Natural killer cell treated with Interleukin-12 subunit alpha and Interleukin-12 subunit beta and Interleukin-15 and Interleukin-18, amount 100 ng/mL, for 72 hours (primary cell): ENCODE measurements at regions not wholly inside any gene's neighbourhood (a gene's known extent, or its start where the extent isn't known, plus 50 kb on each side); places are given as distances from the start of the nearest gene placed in this dataset.

Experiments used
- ATAC-seq, 2 donors: fragments of 150-1000 bp; cut with Tn5 transposase in 1 of 2; sonication (Bioruptor Pico), chemical (Tn5 transposase) in 1 of 2; 2 replicates each; pipeline ENCODE4 v1.10.0; 2021
- DNase-seq: peaks from one replicate; pipeline ENCODE4 v3.0.0; 2022; ENCODE audit warnings: low spot score
- H3K27ac Mint-ChIP-seq, 2 donors: 1 replicate in 1 of 2; 2 replicates in 1 of 2; pipeline ENCODE4 v1.8.0; 2022; ENCODE audit warnings: mixed read lengths in 2 of 2, mild to moderate bottlenecking in 1 of 2, moderate library complexity in 1 of 2
- H3K27me3 Mint-ChIP-seq, 2 donors: 1 replicate in 1 of 2; 2 replicates in 1 of 2; pipeline ENCODE4 v1.8.0; 2022; ENCODE audit warnings: mixed read lengths in 2 of 2
- H3K36me3 Mint-ChIP-seq: one replicate; pipeline ENCODE4 v1.8.0; 2022; ENCODE audit warnings: mixed read lengths
- H3K4me1 Mint-ChIP-seq, 2 donors: 1 replicate in 1 of 2; 2 replicates in 1 of 2; pipeline ENCODE4 v1.8.0; 2022; ENCODE audit warnings: low read depth in 2 of 2, mixed read lengths in 2 of 2, mild to moderate bottlenecking in 1 of 2
- H3K4me3 Mint-ChIP-seq: one replicate; pipeline ENCODE4 v1.8.0; 2022; ENCODE audit warnings: mixed read lengths
- H3K9me3 Mint-ChIP-seq: 2 replicates; pipeline ENCODE4 v1.8.0; 2022; ENCODE audit warnings: mixed read lengths

DNA sequence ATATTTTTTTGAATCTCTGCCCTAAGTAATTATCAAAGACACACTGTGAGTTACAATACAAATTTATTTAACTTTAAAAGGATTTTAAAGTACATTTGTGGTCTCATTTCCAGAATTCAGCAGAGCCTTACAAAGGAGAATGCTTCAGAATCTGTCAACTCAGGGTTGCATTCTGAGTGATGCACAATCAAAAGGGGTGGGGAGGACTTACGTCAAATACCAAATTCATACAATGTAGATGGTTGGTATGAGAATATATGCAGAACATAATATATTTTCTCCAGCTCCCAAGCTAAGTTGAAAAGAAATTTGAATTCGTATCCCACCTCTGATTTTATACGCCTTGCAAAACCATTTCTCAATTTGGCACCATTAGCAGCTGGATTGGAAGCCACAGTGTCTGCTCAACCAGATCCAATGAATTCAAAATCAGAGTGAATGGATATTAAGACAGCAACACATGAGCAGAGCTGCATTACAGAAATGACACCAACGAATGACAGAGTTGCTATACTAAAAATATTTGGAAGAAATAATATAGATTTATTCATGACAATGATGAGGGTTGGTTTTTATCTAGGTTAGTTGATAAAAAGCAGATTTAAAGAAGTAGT lies 110.4 kb upstream of the CFAP20DC start:
- DNase-seq = no peak
- no peak overlapping the region for H3K4me3 Mint-ChIP-seq
- no peak for ATAC-seq
- H3K4me1 Mint-ChIP-seq = no peaks in the 10 kb centered on the region
- peaks cover 4 to 7% of the 10 kb centered on the region in 2 donors for H3K27me3 Mint-ChIP-seq
- no peaks in the 10 kb centered on the region for H3K9me3 Mint-ChIP-seq
- H3K36me3 Mint-ChIP-seq = no peaks in the 10 kb centered on the region
- H3K27ac Mint-ChIP-seq = no peak overlapping the region

DNA sequence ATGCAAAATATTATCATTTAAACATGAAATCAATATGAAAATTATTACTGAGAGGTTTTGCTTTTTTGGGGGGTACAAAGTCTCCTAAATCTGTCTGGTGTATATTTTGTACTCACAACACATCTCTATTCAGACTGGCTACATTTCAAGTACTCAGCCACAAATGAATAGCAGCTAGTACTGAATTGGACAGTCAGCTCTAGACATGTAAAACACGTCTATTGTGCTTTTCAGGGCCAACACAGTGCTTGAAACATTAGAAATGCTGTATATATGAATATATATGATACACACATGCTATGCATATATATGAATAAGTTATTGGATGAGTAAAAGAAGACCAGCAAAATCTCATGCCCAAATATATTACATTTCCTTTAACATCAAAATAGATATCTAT lies 103.8 kb upstream of the CFAP20DC start:
- Mint-ChIP-seq H3K27ac (no peak overlapping the region), H3K4me1 (no peaks in the 10 kb centered on the region), H3K4me3 (no peak overlapping the region), H3K27me3 (peaks cover 10 to 19% of the 10 kb centered on the region in 2 donors), H3K36me3 (no peaks in the 10 kb centered on the region), H3K9me3 (peaks cover 16% of the 10 kb centered on the region)
- DNase-seq (no peak), ATAC-seq (no peak)

DNA sequence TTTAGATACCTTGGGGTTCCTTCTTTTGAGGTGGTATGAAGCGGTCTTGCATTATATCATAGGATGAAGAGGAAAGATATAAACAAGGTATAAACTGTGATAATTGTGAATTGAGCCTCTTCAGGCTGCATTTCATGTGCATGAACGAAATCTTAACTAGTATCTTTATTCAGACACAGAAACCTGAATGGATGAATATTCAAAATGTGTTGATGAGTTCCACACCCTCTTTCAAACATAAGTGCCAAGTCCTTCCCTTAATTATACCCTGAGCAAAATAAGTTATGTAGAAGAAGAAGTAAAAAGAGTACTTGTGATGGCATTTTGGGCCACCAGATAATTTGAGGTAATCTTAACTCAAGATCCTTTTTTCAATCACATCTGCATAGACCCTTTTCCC lies 103.1 kb upstream of the CFAP20DC start:
- no peak for DNase-seq
- no peak for ATAC-seq
- Mint-ChIP-seq H3K36me3 (no peaks in the 10 kb centered on the region), H3K27me3 (peaks cover 10 to 19% of the 10 kb centered on the region in 2 donors), H3K4me1 (no peaks in the 10 kb centered on the region), H3K4me3 (no peak overlapping the region), H3K27ac (no peak overlapping the region), H3K9me3 (peaks cover 16% of the 10 kb centered on the region)

DNA sequence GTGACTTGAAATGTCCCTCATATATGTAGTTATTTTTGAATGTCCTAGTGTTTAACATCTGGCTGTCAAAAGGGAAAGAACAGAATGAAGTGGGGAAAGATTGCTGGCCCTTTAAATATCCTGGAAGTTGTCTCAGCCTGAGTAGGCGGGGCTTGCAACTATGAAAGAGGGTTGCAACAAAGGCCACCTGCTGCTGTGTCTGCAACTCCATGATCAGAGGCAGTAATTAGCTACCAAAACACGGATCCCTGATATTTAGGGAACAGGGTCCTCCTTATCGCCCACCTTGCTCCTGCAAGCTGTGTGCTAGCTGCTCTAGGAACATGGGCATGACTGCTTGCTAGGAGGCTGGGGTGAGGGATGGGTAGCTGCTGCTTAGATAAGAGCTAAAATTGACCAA lies 100.2 kb upstream of the CFAP20DC start:
- no peak for DNase-seq
- no peaks in the 10 kb centered on the region for H3K4me1 Mint-ChIP-seq
- peaks cover 16% of the 10 kb centered on the region for H3K9me3 Mint-ChIP-seq
- no peaks in the 10 kb centered on the region for H3K36me3 Mint-ChIP-seq
- H3K27ac Mint-ChIP-seq = no peak overlapping the region
- peaks cover 6 to 29% of the 10 kb centered on the region in 2 donors for H3K27me3 Mint-ChIP-seq
- no peak overlapping the region for H3K4me3 Mint-ChIP-seq
- ATAC-seq = no peak

DNA sequence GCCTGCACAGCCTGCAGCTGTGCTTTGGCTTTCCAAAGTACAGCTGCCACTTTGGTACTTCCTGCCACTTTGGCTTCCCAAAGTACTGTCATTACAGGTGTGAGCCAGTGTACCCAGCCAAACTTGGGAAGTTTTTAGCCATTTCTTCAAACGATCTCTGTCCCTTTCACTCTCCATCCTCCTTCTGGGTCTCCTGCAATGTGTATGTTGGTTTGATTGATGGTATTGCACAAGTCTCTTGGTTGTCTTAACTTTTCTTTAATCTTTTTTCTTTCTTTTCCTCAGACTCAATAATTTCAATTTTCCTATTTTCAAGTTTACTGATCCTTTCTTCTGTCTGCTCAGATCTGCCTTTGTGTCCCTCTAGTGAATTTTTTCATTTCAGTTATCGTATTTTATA lies 99.3 kb upstream of the CFAP20DC start:
- DNase-seq = no peak
- peaks cover 6 to 29% of the 10 kb centered on the region in 2 donors for H3K27me3 Mint-ChIP-seq
- no peak overlapping the region for H3K4me3 Mint-ChIP-seq
- no peak overlapping the region for H3K27ac Mint-ChIP-seq
- peaks cover 16% of the 10 kb centered on the region for H3K9me3 Mint-ChIP-seq
- no peaks in the 10 kb centered on the region for H3K4me1 Mint-ChIP-seq
- H3K36me3 Mint-ChIP-seq = no peaks in the 10 kb centered on the region
- no peak for ATAC-seq

DNA sequence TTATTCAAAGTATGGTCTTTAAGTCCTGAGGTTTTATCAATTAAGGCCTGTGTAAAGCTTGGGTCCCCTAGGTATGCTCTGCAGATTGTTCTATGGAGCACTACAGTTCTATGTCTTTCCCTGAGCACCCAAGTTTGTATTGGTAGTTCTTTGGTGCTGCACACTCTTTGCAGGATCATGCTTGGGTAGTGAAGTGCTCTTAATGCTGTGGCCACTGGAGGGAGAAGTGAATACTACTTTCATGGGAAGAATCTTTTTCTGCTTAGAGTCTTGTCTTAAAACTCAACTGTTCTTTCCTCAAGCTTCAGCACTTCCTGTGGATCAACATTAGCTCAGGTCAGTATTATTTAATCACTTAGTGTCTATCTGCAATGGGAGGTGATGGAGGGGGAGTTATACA lies 93.6 kb upstream of the CFAP20DC start:
- H3K4me1 Mint-ChIP-seq = no peaks in the 10 kb centered on the region
- DNase-seq = no peak
- no peak overlapping the region for H3K27ac Mint-ChIP-seq
- H3K9me3 Mint-ChIP-seq = no peaks in the 10 kb centered on the region
- no peak for ATAC-seq
- H3K36me3 Mint-ChIP-seq = no peaks in the 10 kb centered on the region
- peaks cover 0 to 11% of the 10 kb centered on the region in 2 donors for H3K27me3 Mint-ChIP-seq
- H3K4me3 Mint-ChIP-seq = no peak overlapping the region

DNA sequence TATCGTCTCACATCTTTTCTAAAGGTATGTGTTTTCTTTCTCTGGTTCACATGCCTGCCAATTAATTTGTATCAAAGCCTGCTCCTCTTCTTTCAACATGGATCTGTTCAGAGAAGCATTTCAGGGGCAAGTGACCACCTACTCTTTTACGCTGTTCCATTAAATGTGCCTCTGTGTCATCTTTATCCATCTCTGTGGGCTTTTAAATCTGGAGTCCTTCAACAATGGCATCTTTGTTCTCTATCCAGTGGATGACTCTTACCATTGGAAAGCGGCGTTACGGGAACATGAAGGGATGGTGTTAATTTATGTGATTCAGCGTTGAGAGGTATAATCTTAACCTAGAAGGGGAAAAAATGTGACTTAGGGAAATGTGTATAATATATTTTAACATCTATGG lies 92.7 kb upstream of the CFAP20DC start:
- DNase-seq (no peak), ATAC-seq (no peak)
- no peaks in the 10 kb centered on the region for H3K4me1 Mint-ChIP-seq
- H3K9me3 Mint-ChIP-seq = no peaks in the 10 kb centered on the region
- H3K27me3 Mint-ChIP-seq = peaks cover 0 to 8% of the 10 kb centered on the region in 2 donors
- no peak overlapping the region for H3K4me3 Mint-ChIP-seq
- no peak overlapping the region for H3K27ac Mint-ChIP-seq
- H3K36me3 Mint-ChIP-seq = no peaks in the 10 kb centered on the region

DNA sequence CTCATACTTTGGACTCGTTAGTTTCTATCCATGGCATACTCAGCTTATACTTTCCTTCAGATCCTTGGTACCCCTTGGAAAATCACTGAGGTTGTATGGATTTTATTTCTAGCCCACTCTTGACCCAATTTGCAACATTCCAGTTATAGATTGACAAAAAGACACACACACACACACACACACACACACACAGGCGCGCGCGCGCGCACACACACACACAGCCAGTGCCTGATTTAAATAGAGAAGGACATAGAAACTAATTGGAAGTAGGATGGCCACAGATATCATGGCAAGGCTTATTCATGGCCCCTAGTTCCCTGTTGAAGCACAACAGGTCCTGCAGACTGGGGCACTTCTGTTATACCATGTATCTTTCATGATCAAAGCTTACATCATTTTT lies 89.1 kb upstream of the CFAP20DC start:
- ATAC-seq (no peak), DNase-seq (no peak)
- Mint-ChIP-seq H3K36me3 (no peaks in the 10 kb centered on the region), H3K4me3 (no peak overlapping the region), H3K9me3 (no peaks in the 10 kb centered on the region), H3K4me1 (no peaks in the 10 kb centered on the region), H3K27ac (no peak overlapping the region), H3K27me3 (no peaks in the 10 kb centered on the region)

DNA sequence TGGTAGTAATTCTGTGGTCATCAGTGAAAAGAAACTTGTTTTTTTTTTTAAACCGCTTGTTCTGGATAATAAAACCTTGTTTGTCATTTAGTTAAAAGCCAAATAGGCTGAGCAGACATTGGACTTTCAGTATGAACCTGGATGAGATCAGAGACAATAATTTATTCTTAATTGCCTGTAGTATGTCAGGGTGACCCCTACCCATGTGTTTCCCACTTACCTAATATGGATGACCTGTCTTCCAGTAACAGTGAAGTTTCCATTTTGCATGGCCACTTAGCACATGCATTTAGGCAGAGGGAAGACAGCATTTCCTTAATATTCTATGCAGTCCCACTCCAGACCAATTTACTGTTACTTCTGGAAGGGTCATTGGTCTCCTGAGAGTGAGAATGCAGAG lies 87.6 kb upstream of the CFAP20DC start:
- Mint-ChIP-seq H3K27ac (no peak overlapping the region), H3K4me1 (no peaks in the 10 kb centered on the region), H3K4me3 (no peak overlapping the region), H3K27me3 (no peaks in the 10 kb centered on the region), H3K36me3 (no peaks in the 10 kb centered on the region), H3K9me3 (no peaks in the 10 kb centered on the region)
- DNase-seq (no peak), ATAC-seq (no peak)

DNA sequence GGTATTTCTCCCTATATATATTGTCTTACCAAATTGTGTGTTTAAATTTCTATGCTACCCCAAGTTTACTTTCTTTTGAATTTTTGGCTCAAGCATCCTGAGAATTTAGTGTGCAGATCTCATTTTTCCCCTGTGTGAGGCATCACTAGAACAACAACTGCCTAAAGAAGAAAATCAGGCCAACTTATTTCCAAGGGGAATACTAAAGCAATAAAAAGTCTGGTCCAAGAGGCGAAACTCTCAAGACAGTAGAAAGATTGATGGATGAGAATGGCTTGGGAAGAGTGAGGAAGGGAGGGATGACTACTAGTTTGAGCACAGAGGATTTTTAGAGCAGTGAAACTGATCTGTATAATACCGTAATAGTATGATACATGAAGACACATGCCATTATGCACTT lies 86.3 kb upstream of the CFAP20DC start:
- DNase-seq (no peak), ATAC-seq (no peak)
- no peaks in the 10 kb centered on the region for H3K4me1 Mint-ChIP-seq
- no peak overlapping the region for H3K27ac Mint-ChIP-seq
- no peaks in the 10 kb centered on the region for H3K27me3 Mint-ChIP-seq
- no peak overlapping the region for H3K4me3 Mint-ChIP-seq
- H3K36me3 Mint-ChIP-seq = no peaks in the 10 kb centered on the region
- H3K9me3 Mint-ChIP-seq = no peaks in the 10 kb centered on the region

DNA sequence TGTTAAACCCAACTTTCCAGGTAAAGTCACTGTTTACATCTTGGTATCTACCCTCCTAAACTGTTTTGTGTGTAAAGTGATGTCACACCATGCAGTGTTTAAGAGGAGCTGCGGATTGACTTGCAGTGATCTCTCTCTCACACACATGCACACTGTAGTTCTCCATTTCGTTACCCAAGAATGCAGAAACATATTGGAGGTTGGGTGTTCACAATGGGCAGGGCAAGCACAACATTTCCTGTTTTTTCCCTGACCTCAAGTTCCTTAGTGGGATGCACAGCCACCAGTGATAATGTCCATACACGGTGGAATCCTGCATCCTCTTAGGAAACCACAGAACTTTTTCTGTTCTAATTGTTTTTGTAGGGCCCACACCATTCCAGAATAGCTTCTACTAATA lies 85.3 kb upstream of the CFAP20DC start:
- Mint-ChIP-seq H3K4me1 (no peaks in the 10 kb centered on the region), H3K4me3 (no peak overlapping the region), H3K9me3 (no peaks in the 10 kb centered on the region), H3K27me3 (no peaks in the 10 kb centered on the region), H3K27ac (no peak overlapping the region), H3K36me3 (no peaks in the 10 kb centered on the region)
- ATAC-seq (no peak), DNase-seq (no peak)

DNA sequence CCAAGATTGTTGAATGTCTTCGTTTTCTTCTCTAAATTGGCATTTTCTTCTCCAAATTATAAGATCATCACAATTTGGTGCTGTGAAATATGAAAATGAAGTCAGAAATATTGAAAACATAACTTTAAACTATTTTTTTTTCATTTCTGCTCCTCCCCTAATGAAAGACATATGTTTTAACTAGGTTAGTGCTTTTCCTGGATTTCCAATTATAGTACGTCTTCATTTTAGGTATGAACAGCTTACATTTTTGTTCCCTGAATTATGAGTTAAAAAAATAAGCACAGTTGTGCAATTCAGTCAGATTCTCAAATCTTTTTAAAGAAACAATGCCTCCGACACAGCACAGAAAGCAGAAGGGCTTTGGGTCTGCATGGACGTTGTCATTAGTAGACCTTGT lies 83.5 kb upstream of the CFAP20DC start:
- no peaks in the 10 kb centered on the region for H3K27me3 Mint-ChIP-seq
- no peaks in the 10 kb centered on the region for H3K9me3 Mint-ChIP-seq
- ATAC-seq (no peak), DNase-seq (no peak)
- no peaks in the 10 kb centered on the region for H3K4me1 Mint-ChIP-seq
- H3K27ac Mint-ChIP-seq = no peak overlapping the region
- H3K4me3 Mint-ChIP-seq = no peak overlapping the region
- H3K36me3 Mint-ChIP-seq = no peaks in the 10 kb centered on the region

DNA sequence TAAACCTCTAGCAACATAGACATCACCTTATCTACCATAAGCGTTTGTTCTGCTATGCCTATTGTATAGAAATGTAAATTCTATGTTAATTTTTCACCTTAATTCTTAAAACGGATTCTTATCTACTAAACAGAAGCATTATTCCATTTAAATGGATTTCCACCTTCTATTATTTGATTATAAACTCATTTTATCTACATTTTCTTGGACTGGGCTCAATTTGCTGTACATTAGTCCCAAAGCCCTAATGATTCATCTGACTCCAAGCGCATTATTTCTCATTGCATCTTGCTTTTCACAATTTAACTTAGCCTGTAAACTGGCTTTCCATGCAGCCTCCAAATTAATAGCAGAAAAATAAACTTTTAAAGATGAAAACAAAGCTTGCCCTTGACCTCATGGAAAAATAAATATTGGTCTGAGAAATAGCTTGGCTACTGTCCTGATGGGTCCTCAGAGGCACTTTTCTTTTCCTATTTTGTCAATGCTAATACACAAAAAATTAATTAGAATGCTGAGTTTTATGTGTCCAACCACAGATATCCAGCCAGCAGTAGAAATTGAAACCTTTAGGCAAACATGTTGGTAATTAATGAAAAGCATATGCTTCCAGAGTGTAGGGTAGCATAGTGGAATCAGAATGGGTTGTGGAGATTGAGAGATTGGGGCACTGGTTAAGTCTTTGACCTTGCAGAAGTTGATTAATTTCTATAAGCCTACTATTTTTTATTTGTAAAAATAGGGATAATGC lies 81.4 kb upstream of the CFAP20DC start:
- H3K27me3 Mint-ChIP-seq = no peaks in the 10 kb centered on the region
- no peak overlapping the region for H3K27ac Mint-ChIP-seq
- no peaks in the 10 kb centered on the region for H3K36me3 Mint-ChIP-seq
- DNase-seq (no peak), ATAC-seq (no peak)
- no peaks in the 10 kb centered on the region for H3K9me3 Mint-ChIP-seq
- H3K4me1 Mint-ChIP-seq = no peaks in the 10 kb centered on the region
- no peak overlapping the region for H3K4me3 Mint-ChIP-seq

DNA sequence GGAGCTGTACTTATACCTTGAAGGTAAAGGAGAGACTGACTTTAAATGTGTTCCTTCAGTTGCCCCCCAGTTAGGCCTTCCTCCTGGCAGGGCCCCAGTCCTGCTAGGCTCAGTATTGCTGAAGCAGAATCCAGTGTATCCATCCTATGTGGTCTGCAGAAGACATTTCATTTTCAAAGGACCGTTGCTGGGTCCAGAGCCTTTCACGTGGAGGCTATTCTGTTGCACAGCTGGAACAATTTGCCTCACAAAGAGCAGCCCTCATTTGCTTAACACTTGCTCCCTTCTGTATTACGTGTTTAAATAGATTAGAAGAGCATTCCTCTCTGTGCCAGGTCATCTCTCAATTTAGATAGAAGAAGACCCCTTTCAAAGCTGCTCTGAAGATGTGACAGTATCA lies 78.9 kb upstream of the CFAP20DC start:
- no peak for ATAC-seq
- Mint-ChIP-seq H3K9me3 (no peaks in the 10 kb centered on the region), H3K27me3 (no peaks in the 10 kb centered on the region), H3K4me1 (no peaks in the 10 kb centered on the region), H3K4me3 (no peak overlapping the region), H3K27ac (no peak overlapping the region), H3K36me3 (no peaks in the 10 kb centered on the region)
- no peak for DNase-seq

DNA sequence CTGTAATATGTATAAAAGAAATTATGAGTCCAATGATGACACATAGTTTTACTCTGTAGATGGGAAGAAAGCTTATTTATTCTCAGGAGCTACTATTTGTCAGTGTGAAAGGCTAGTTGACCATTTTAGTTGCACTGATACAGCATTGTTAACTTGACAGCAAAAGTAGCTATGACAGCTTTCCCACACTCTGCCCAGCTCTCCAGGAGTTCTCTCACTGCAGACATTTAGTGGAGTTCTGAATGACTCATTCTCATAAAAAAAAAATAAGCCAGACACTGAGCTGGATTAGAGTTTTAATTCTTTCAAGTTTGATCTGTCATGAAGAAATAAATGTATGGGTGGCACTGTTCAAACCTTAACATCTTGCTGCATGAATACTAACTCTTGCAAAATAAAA lies 77.2 kb upstream of the CFAP20DC start:
- Mint-ChIP-seq H3K4me3 (no peak overlapping the region), H3K27ac (no peak overlapping the region), H3K9me3 (no peaks in the 10 kb centered on the region), H3K27me3 (no peaks in the 10 kb centered on the region), H3K36me3 (no peaks in the 10 kb centered on the region), H3K4me1 (no peaks in the 10 kb centered on the region)
- DNase-seq = no peak
- no peak for ATAC-seq
